MM.1S (cell line): ENCODE measurements at regions not wholly inside any gene's neighbourhood (a gene's known extent, or its start where the extent isn't known, plus 50 kb on each side); places are given as distances from the start of the nearest gene placed in this dataset.

Source experiments
- EZH2 ChIP-seq: fragments of 300-600 bp; sonication (generic); optimal IDR thresholded peaks from 2 replicates; pipeline ENCODE3; 2017; ENCODE audit warnings: low read depth, mild to moderate bottlenecking, antibody characterized with exemption, low read length, mixed read lengths
- EZH2phosphoT487 ChIP-seq: fragments of 300-600 bp; sonication (generic); IDR thresholded peaks from 2 replicates; pipeline ENCODE4 v1.6.1; 2018; ENCODE audit warnings: antibody characterized with exemption, low read length
- TF ChIP-seq, protein P1 (sequence below): fragments of 300-600 bp; sonication (generic); IDR thresholded peaks from 2 replicates; pipeline ENCODE4 v1.5.1; 2016; ENCODE audit warnings: antibody characterized with exemption, low read length, mixed read lengths

DNA sequence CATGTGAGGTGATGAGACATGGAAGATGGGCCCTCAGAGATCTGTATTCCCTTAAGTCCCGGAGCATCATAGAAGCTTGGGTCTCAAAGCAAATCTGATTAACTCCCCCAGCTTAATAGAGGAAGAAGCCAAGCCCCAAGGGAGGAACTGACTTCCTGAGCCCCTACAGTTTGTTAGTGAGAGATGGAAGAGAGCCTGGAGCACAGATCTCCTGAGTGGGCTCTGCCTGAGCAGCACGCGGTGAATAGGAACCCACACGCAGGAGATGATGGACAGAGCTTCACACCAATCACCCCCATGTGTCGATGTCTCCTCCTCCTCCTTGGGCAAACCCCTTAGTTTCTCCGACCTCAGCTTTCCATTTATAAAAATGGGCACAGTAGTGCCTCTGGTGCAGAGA is 50.1 kb upstream of the ATP12A start:
- TF ChIP-seq, protein P1, sequence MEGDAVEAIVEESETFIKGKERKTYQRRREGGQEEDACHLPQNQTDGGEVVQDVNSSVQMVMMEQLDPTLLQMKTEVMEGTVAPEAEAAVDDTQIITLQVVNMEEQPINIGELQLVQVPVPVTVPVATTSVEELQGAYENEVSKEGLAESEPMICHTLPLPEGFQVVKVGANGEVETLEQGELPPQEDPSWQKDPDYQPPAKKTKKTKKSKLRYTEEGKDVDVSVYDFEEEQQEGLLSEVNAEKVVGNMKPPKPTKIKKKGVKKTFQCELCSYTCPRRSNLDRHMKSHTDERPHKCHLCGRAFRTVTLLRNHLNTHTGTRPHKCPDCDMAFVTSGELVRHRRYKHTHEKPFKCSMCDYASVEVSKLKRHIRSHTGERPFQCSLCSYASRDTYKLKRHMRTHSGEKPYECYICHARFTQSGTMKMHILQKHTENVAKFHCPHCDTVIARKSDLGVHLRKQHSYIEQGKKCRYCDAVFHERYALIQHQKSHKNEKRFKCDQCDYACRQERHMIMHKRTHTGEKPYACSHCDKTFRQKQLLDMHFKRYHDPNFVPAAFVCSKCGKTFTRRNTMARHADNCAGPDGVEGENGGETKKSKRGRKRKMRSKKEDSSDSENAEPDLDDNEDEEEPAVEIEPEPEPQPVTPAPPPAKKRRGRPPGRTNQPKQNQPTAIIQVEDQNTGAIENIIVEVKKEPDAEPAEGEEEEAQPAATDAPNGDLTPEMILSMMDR = no peak
- TF ChIP-seq EZH2phosphoT487 (no peak), EZH2 (no peak)
